Kidney epithelial cell (primary cell): ENCODE measurements at regions not wholly inside any gene's neighbourhood (a gene's known extent, or its start where the extent isn't known, plus 50 kb on each side); places are given as distances from the start of the nearest gene placed in this dataset.
"Not testable (repeated sequence)": the region's sequence is repeated elsewhere in the genome, so short reads cannot be mapped to it uniquely, and the experiment has no call there.

Experiments
- DNase-seq: peaks from one replicate; pipeline ENCODE4 v3.0.0-alpha.2; 2010; ENCODE audit warnings: low read depth
- H3K27me3 ChIP-seq: 2 replicates; pipeline ENCODE4 v1.6.0; 2011; ENCODE audit warnings: low read length; ENCODE audit not compliant: control insufficient read depth, insufficient read depth
- H3K36me3 ChIP-seq: 2 replicates; pipeline ENCODE4 v1.5.1; 2011; ENCODE audit warnings: low read length; ENCODE audit not compliant: control insufficient read depth, insufficient read depth
- H3K4me3 ChIP-seq: 2 replicates; pipeline ENCODE4 v1.5.1; 2011; ENCODE audit warnings: low read depth, mild to moderate bottlenecking, control low read depth, low read length
- TF ChIP-seq, protein P1 (sequence below): IDR thresholded peaks from 2 replicates; pipeline ENCODE4 v1.5.1; 2011; ENCODE audit warnings: mild to moderate bottlenecking, moderate library complexity, low read length, control low read depth, inconsistent platforms; ENCODE audit not compliant: insufficient read depth, poor library complexity, severe bottlenecking

DNA sequence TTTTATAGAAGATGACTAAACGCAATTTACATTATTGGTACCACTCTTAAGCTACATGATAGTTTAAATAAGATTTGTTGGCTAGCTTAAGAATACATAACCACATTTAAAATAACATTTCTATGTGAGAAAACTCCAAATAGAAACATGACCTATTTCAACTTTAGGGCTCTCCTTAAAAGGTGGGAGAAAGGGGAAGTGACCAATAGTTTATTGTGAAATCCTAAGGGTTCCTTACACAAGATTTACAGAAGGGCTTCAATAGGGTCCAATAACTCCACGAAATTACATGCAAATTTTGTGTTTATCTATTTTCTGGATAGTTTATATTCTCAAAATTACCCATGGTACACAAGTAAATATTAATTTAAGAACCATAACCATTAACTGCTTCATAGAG is 91.6 kb upstream of the DST start:
- Histone ChIP-seq H3K27me3 (no peaks in the 10 kb centered on the region), H3K4me3 (no peak overlapping the region), H3K36me3 (no peaks in the 10 kb centered on the region)
- TF ChIP-seq, protein P1, sequence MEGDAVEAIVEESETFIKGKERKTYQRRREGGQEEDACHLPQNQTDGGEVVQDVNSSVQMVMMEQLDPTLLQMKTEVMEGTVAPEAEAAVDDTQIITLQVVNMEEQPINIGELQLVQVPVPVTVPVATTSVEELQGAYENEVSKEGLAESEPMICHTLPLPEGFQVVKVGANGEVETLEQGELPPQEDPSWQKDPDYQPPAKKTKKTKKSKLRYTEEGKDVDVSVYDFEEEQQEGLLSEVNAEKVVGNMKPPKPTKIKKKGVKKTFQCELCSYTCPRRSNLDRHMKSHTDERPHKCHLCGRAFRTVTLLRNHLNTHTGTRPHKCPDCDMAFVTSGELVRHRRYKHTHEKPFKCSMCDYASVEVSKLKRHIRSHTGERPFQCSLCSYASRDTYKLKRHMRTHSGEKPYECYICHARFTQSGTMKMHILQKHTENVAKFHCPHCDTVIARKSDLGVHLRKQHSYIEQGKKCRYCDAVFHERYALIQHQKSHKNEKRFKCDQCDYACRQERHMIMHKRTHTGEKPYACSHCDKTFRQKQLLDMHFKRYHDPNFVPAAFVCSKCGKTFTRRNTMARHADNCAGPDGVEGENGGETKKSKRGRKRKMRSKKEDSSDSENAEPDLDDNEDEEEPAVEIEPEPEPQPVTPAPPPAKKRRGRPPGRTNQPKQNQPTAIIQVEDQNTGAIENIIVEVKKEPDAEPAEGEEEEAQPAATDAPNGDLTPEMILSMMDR: no peak
- DNase-seq: no peak

GRCh38 chr6:56733211-56733697 is 90.6 kb upstream of the DST start:
- no peak for DNase-seq
- Histone ChIP-seq H3K27me3 (no peaks in the 10 kb centered on the region), H3K4me3 (no peak overlapping the region), H3K36me3 (no peaks in the 10 kb centered on the region)
- TF ChIP-seq, protein P1: no peak

- H3K36me3 ChIP-seq: no peaks in the 10 kb centered on the region
- H3K27me3 ChIP-seq: no peaks in the 10 kb centered on the region
- H3K4me3 ChIP-seq: no peak overlapping the region
- TF ChIP-seq, protein P1: no peak
- no peak for DNase-seq
Measured at GRCh38 chr6:56732517-56732916, 89.8 kb upstream of the DST start.

GRCh38 chr6:56730663-56731529 is 88.2 kb upstream of the DST start:
- TF ChIP-seq, protein P1: no peak

GRCh38 chr6:56729719-56730118 is 87.0 kb upstream of the DST start:
- TF ChIP-seq, protein P1: no peak
- Histone ChIP-seq H3K36me3 (no peaks in the 10 kb centered on the region), H3K4me3 (no peak overlapping the region), H3K27me3 (no peaks in the 10 kb centered on the region)
- no peak for DNase-seq

More at GRCh38 chr6:56730663-56731529, 88.2 kb upstream of the DST start:
- DNase-seq: no peak
- Histone ChIP-seq H3K27me3 (no peaks in the 10 kb centered on the region), H3K4me3 (no peak overlapping the region), H3K36me3 (no peaks in the 10 kb centered on the region)

DNA sequence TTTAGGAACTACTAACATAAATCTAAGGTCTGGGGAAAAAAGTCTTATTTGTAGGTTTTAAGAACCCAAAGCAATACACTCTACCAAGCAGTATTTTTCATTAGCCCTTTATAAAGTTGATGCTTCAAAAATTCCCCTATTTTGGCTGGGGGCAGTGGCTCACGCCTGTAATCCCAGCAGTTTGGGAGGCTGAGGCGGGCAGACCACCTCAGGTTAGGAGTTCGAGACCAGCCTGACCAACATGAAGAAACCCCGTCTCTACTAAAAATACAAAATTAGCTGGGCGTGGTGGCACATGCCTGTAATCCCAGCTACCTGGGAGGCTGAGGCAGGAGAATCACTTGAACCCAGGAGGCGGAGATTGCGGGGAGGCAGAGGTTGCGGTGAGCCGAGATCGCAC is 86.5 kb upstream of the DST start:
- not testable (repeated sequence) for DNase-seq

More for the DNA sequence above, 86.5 kb upstream of the DST start:
- H3K4me3 ChIP-seq, H3K36me3 ChIP-seq, H3K27me3 ChIP-seq: not testable (repeated sequence)
